Gastroesophageal sphincter (tissue), 3 donors: ENCODE measurements at regions not wholly inside any gene's neighbourhood (a gene's known extent, or its start where the extent isn't known, plus 50 kb on each side); places are given as distances from the start of the nearest gene placed in this dataset.

Experiments used
- EP300 ChIP-seq: sonication (generic); formaldehyde crosslinking; IDR thresholded peaks from one replicate; pipeline ENCODE4 v1.6.1; 2017; ENCODE audit warnings: antibody characterized with exemption, mild to moderate bottlenecking
- POLR2A ChIP-seq, 2 donors: fragments of 450-650 bp; IDR thresholded peaks; one replicate each; pipeline ENCODE4 v1.6.1; 2017; ENCODE audit warnings: antibody characterized with exemption in 2 of 2, mild to moderate bottlenecking in 2 of 2, moderate library complexity in 1 of 2
- POLR2AphosphoS5 ChIP-seq: sonication (generic); formaldehyde crosslinking; IDR thresholded peaks from one replicate; pipeline ENCODE4 v1.6.1; 2017; ENCODE audit warnings: antibody characterized with exemption
- TF ChIP-seq, protein P1 (sequence below), 4 experiments: fragments of 200-600 bp in 2 of 4; fragments of 450-650 bp in 2 of 4; sonication (generic) in 1 of 4; IDR thresholded peaks; one replicate each; pipeline ENCODE4 v1.5.1; 2017 to 2019; ENCODE audit warnings: antibody characterized with exemption in 4 of 4, mild to moderate bottlenecking in 2 of 4, moderate library complexity in 2 of 4

GRCh38 chr16:51374790-51375189 is 223.7 kb upstream of the SALL1 start:
- TF ChIP-seq, protein P1, sequence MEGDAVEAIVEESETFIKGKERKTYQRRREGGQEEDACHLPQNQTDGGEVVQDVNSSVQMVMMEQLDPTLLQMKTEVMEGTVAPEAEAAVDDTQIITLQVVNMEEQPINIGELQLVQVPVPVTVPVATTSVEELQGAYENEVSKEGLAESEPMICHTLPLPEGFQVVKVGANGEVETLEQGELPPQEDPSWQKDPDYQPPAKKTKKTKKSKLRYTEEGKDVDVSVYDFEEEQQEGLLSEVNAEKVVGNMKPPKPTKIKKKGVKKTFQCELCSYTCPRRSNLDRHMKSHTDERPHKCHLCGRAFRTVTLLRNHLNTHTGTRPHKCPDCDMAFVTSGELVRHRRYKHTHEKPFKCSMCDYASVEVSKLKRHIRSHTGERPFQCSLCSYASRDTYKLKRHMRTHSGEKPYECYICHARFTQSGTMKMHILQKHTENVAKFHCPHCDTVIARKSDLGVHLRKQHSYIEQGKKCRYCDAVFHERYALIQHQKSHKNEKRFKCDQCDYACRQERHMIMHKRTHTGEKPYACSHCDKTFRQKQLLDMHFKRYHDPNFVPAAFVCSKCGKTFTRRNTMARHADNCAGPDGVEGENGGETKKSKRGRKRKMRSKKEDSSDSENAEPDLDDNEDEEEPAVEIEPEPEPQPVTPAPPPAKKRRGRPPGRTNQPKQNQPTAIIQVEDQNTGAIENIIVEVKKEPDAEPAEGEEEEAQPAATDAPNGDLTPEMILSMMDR (IDR thresholded peaks at IDR 0.05), result no peak
- TF ChIP-seq POLR2A (IDR thresholded peaks at IDR 0.05) (no peak), POLR2AphosphoS5 (no peak), EP300 (no peak)
